IMR-90 (cell line): ENCODE measurements at regions not wholly inside any gene's neighbourhood (a gene's known extent, or its start where the extent isn't known, plus 50 kb on each side); places are given as distances from the start of the nearest gene placed in this dataset.

ENCODE experiments used
- CEBPB ChIP-seq: IDR thresholded peaks from 2 replicates; pipeline ENCODE4 v1.6.1; 2012; ENCODE audit warnings: low read depth, low read length, improper control_type of control experiment
- POLR2A ChIP-seq: IDR thresholded peaks from 2 replicates; pipeline ENCODE4 v1.6.1; 2012; ENCODE audit warnings: mild to moderate bottlenecking, low read depth, low read length

- TF ChIP-seq CEBPB: no peak
- TF ChIP-seq POLR2A: no peak
These were observed 193.8 kb downstream of the GADD45G start for GRCh38 chr9:89798547-89799120.
